H9 (cell line): ENCODE measurements at regions not wholly inside any gene's neighbourhood (a gene's known extent, or its start where the extent isn't known, plus 50 kb on each side); places are given as distances from the start of the nearest gene placed in this dataset.

Source experiments
- DNase-seq: peaks from one replicate; pipeline ENCODE4 v3.0.0-alpha.2; 2017
- H2AFZ ChIP-seq: one replicate; pipeline ENCODE4 v1.6.1; 2013; ENCODE audit warnings: mild to moderate bottlenecking, low read length, control low read depth, moderate library complexity
- H2AK5ac ChIP-seq: 2 replicates; pipeline ENCODE4 v1.6.1; 2013; ENCODE audit warnings: low read length, control low read depth, mixed read lengths; ENCODE audit not compliant: insufficient read length
- H2BK120ac ChIP-seq: one replicate; pipeline ENCODE4 v1.6.1; 2013; ENCODE audit warnings: low read depth, mild to moderate bottlenecking, low read length, control low read depth, inconsistent platforms; ENCODE audit not compliant: poor library complexity, severe bottlenecking
- H2BK12ac ChIP-seq: 2 replicates; pipeline ENCODE4 v1.6.1; 2013; ENCODE audit warnings: low read length, control low read depth, mixed read lengths, low read depth; ENCODE audit not compliant: insufficient read length
- H2BK15ac ChIP-seq: 2 replicates; pipeline ENCODE4 v1.6.1; 2013; ENCODE audit warnings: low read depth, low read length, control low read depth
- H2BK20ac ChIP-seq: one replicate; pipeline ENCODE4 v1.6.1; 2013; ENCODE audit warnings: low read depth, mild to moderate bottlenecking, low read length, control low read depth, inconsistent platforms; ENCODE audit not compliant: poor library complexity, severe bottlenecking
- H2BK5ac ChIP-seq: 2 replicates; pipeline ENCODE4 v1.6.1; 2013; ENCODE audit warnings: low read length, control low read depth, mixed read lengths; ENCODE audit not compliant: insufficient read length
- H3K14ac ChIP-seq: 2 replicates; pipeline ENCODE4 v1.6.1; 2013; ENCODE audit warnings: low read length, control low read depth; ENCODE audit not compliant: insufficient read depth
- H3K18ac ChIP-seq: 2 replicates; pipeline ENCODE4 v1.6.1; 2013; ENCODE audit warnings: low read depth, mild to moderate bottlenecking, mixed read lengths, low read length, control low read depth; ENCODE audit not compliant: insufficient read length
- H3K23ac ChIP-seq: 2 replicates; pipeline ENCODE4 v1.6.1; 2013; ENCODE audit warnings: low read length, control low read depth, mixed read lengths, low read depth; ENCODE audit not compliant: insufficient read length
- H3K23me2 ChIP-seq: 2 replicates; pipeline ENCODE4 v1.6.1; 2013; ENCODE audit warnings: low read depth, mild to moderate bottlenecking, mixed read lengths, low read length, control low read depth; ENCODE audit not compliant: insufficient read length, poor library complexity, severe bottlenecking
- H3K27ac ChIP-seq: 2 replicates; pipeline ENCODE4 v1.5.1; 2013; ENCODE audit warnings: low read length, control low read depth, mixed read lengths, low read depth; ENCODE audit not compliant: insufficient read length
- H3K27me3 ChIP-seq: 2 replicates; pipeline ENCODE4 v1.6.1; 2013; ENCODE audit warnings: low read length, control low read depth, inconsistent platforms; ENCODE audit not compliant: insufficient read depth
- H3K4ac ChIP-seq: 2 replicates; pipeline ENCODE4 v1.6.1; 2013; ENCODE audit warnings: low read depth, mild to moderate bottlenecking, control low read depth, inconsistent platforms, low read length, moderate library complexity
- H3K4me1 ChIP-seq: 2 replicates; pipeline ENCODE4 v1.6.1; 2013; ENCODE audit warnings: low read length, control low read depth, inconsistent platforms; ENCODE audit not compliant: insufficient read depth
- H3K4me2 ChIP-seq: 2 replicates; pipeline ENCODE4 v1.6.1; 2013; ENCODE audit warnings: low read length, control low read depth, mixed read lengths; ENCODE audit not compliant: insufficient read length, insufficient read depth
- H3K56ac ChIP-seq: 2 replicates; pipeline ENCODE4 v1.6.1; 2013; ENCODE audit warnings: low read depth, mild to moderate bottlenecking, mixed read lengths, low read length, control low read depth; ENCODE audit not compliant: insufficient read length
- H3K79me1 ChIP-seq: 2 replicates; pipeline ENCODE4 v1.6.1; 2013; ENCODE audit warnings: low read depth, mild to moderate bottlenecking, moderate library complexity, low read length, control low read depth, inconsistent platforms; ENCODE audit not compliant: insufficient read depth, poor library complexity, severe bottlenecking
- H3K79me2 ChIP-seq: 2 replicates; pipeline ENCODE4 v1.6.1; 2013; ENCODE audit warnings: low read length, control low read depth, inconsistent platforms; ENCODE audit not compliant: insufficient read depth
- H3K9ac ChIP-seq: 2 replicates; pipeline ENCODE4 v1.6.1; 2013; ENCODE audit warnings: low read length, control low read depth, mixed read lengths; ENCODE audit not compliant: insufficient read length; ENCODE audit errors: extremely low read depth
- H3K9me3 ChIP-seq: one replicate; pipeline ENCODE4 v1.6.1; 2013; ENCODE audit warnings: low read depth, low read length, inconsistent platforms; ENCODE audit not compliant: control insufficient read depth
- H3T11ph ChIP-seq: one replicate; pipeline ENCODE4 v1.6.1; 2013; ENCODE audit warnings: mild to moderate bottlenecking, low read length, control low read depth, inconsistent platforms
- H4K20me1 ChIP-seq: one replicate; pipeline ENCODE4 v1.6.1; 2013; ENCODE audit not compliant: control insufficient read depth, insufficient read length, insufficient read depth
- H4K5ac ChIP-seq: 2 replicates; pipeline ENCODE4 v1.6.1; 2013; ENCODE audit warnings: low read depth, mild to moderate bottlenecking, mixed read lengths, low read length, control low read depth; ENCODE audit not compliant: insufficient read length
- H4K8ac ChIP-seq: replicated peaks from 2 replicates; pipeline ENCODE4 v1.6.1; 2013; ENCODE audit warnings: low read length, control low read depth, mixed read lengths, low read depth; ENCODE audit not compliant: insufficient read length
- H4K91ac ChIP-seq: 2 replicates; pipeline ENCODE4 v1.6.1; 2013; ENCODE audit warnings: low read depth, mild to moderate bottlenecking, moderate library complexity, mixed read lengths, low read length, control low read depth; ENCODE audit not compliant: insufficient read length
- H3K27ac Mint-ChIP-seq, 3 experiments: 2 replicates in 2 of 3; 3 replicates in 1 of 3; pipeline ENCODE4 v1.8.0; 2020 to 2021; ENCODE audit warnings: mixed read lengths in 3 of 3, mild to moderate bottlenecking in 1 of 3, moderate library complexity in 1 of 3
- H3K27me3 Mint-ChIP-seq: 2 replicates; pipeline ENCODE4 v1.8.0; 2021; ENCODE audit warnings: low read depth, mild to moderate bottlenecking, moderate library complexity, mixed read lengths
- H3K36me3 Mint-ChIP-seq, 3 experiments: 2 replicates in 2 of 3; 3 replicates in 1 of 3; pipeline ENCODE4 v1.8.0; 2020 to 2021; ENCODE audit warnings: low read depth in 3 of 3, mixed read lengths in 3 of 3; ENCODE audit not compliant: insufficient read depth in 1 of 3
- H3K4me1 Mint-ChIP-seq, 2 experiments: 2 replicates each; pipeline ENCODE4 v1.8.0; 2020; ENCODE audit warnings: mixed read lengths in 2 of 2
- H3K4me3 Mint-ChIP-seq, 2 experiments: 2 replicates in 1 of 2; 3 replicates in 1 of 2; pipeline ENCODE4 v1.8.0; 2020 to 2021; ENCODE audit warnings: mild to moderate bottlenecking in 2 of 2, mixed read lengths in 2 of 2, moderate library complexity in 1 of 2
- H3K9me3 Mint-ChIP-seq, 2 experiments: 2 replicates in 1 of 2; 3 replicates in 1 of 2; pipeline ENCODE4 v1.8.0; 2020; ENCODE audit warnings: mild to moderate bottlenecking in 2 of 2, mixed read lengths in 2 of 2, moderate library complexity in 1 of 2
- WGBS: extraction: QIAGEN DNeasy Blood & Tissue Kit; methylation state at CpG from one replicate; pipeline ENCODE4 v1.1.7; 2013; ENCODE audit warnings: missing lambda C conversion rate, low lambda C conversion rate, mixed read lengths; ENCODE audit not compliant: insufficient read length; ENCODE audit errors: extremely low coverage; 5-methylcytosine and 5-hydroxymethylcytosine counted together
- TF ChIP-seq, protein P1 (sequence below): fragments of 200-600 bp; sonication (generic); conservative IDR thresholded peaks from 3 replicates; pipeline ENCODE4 v1.8.0; 2021; ENCODE audit warnings: antibody characterized with exemption, mild to moderate bottlenecking

DNA sequence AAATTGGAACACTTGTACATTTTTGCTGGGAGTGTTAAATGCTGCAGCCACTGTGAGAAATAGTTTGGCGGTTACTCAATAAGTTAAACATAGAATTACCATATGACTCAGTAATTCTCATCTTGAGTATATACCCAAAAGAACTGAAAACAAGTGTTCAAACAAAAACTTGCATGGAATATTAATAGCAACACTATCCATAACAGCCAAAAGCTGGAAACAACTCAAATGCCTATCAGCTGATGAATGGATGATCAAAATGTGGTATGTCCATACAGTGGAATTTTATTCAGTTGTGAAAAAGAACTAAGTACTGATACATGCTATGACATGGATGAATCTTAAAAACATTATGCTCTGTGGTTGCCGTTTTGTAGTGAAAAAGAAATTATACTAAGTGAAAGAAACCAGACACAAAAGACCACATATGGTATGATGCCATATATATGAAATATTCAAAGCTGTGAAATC is 63.0 kb upstream of the SP4 start:
- H3K4me2 ChIP-seq: no peak overlapping the region
- H2BK15ac ChIP-seq: no peak overlapping the region
- no peak overlapping the region for H3K14ac ChIP-seq
- Mint-ChIP-seq H3K4me1 (no peaks in the 10 kb centered on the region), H3K9me3 (peaks cover 0 to 3% of the 10 kb centered on the region in 2 experiments; a peak in 1 of 5 replicates), H3K27me3 (no peaks in the 10 kb centered on the region; the same call in 1 of the 2 replicates), H3K4me3 (no peak overlapping the region), H3K27ac (no peak overlapping the region), H3K36me3 (no peaks in the 10 kb centered on the region; a peak in 1 of 7 replicates)
- no peak overlapping the region for H3K4ac ChIP-seq
- H3K23ac ChIP-seq: no peak overlapping the region
- no peaks in the 10 kb centered on the region for H3K4me1 ChIP-seq
- no peak overlapping the region for H3K27ac ChIP-seq
- no peak overlapping the region for H2BK20ac ChIP-seq
- no peak overlapping the region for H2BK5ac ChIP-seq
- no peaks in the 10 kb centered on the region for H3K27me3 ChIP-seq
- H3K9me3 ChIP-seq: no peaks in the 10 kb centered on the region
- H3K23me2 ChIP-seq: no peaks in the 10 kb centered on the region
- no peak overlapping the region for H4K5ac ChIP-seq
- H3K79me1 ChIP-seq: no peaks in the 10 kb centered on the region
- no peak overlapping the region for H2AFZ ChIP-seq
- no peak overlapping the region for H4K91ac ChIP-seq
- no peak overlapping the region for H3K18ac ChIP-seq
- TF ChIP-seq, protein P1, sequence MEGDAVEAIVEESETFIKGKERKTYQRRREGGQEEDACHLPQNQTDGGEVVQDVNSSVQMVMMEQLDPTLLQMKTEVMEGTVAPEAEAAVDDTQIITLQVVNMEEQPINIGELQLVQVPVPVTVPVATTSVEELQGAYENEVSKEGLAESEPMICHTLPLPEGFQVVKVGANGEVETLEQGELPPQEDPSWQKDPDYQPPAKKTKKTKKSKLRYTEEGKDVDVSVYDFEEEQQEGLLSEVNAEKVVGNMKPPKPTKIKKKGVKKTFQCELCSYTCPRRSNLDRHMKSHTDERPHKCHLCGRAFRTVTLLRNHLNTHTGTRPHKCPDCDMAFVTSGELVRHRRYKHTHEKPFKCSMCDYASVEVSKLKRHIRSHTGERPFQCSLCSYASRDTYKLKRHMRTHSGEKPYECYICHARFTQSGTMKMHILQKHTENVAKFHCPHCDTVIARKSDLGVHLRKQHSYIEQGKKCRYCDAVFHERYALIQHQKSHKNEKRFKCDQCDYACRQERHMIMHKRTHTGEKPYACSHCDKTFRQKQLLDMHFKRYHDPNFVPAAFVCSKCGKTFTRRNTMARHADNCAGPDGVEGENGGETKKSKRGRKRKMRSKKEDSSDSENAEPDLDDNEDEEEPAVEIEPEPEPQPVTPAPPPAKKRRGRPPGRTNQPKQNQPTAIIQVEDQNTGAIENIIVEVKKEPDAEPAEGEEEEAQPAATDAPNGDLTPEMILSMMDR: no peak
- H3T11ph ChIP-seq: no peak overlapping the region
- DNase-seq: no peak
- H2BK12ac ChIP-seq: no peak overlapping the region
- no peak overlapping the region for H3K56ac ChIP-seq
- H2AK5ac ChIP-seq: no peak overlapping the region
- H4K20me1 ChIP-seq: no peaks in the 10 kb centered on the region
- no peak overlapping the region for H2BK120ac ChIP-seq
- no CpG with 5 or more reads among the region's 2 CpGs for WGBS
- no peak overlapping the region for H3K9ac ChIP-seq
- no peak overlapping the region for H4K8ac ChIP-seq
- H3K79me2 ChIP-seq: no peaks in the 10 kb centered on the region
